IMR-90 (cell line): ENCODE measurements at regions not wholly inside any gene's neighbourhood (a gene's known extent, or its start where the extent isn't known, plus 50 kb on each side); places are given as distances from the start of the nearest gene placed in this dataset.
A peak's percentile ranks its signal among the peaks of the same experiment; 100 is the strongest.

Source experiments
- ATAC-seq: fragments of 200-7000 bp; cut with Tn5 transposase; 2 replicates; pipeline ENCODE4 v1.9.1; 2020; ENCODE audit warnings: low read depth, mild to moderate bottlenecking, moderate library complexity
- BruUV-seq: library from RNA; stranded (reverse); fragments of 400-500 nt; replicated peaks from 2 replicates; lab custom pipeline; 2021; lab: Mats Ljungman, UMichigan
- CTCF ChIA-PET: fragments of 300-600 bp; formaldehyde crosslinking; extraction: SDS; loops from one replicate; lab custom pipeline; 2021; ENCODE audit warnings: antibody characterized with exemption; lab: Yijun Ruan, JAX
- POLR2A ChIA-PET: fragments of 300-600 bp; sonication (Branson Sonifier 250); formaldehyde crosslinking; loops from one replicate; lab custom pipeline; 2022; ENCODE audit warnings: antibody characterized with exemption; ENCODE audit not compliant: unreplicated experiment; lab: Charles Lee
- DNase-seq: peaks from one replicate; pipeline ENCODE4 v3.0.0; 2013
- H2AFZ ChIP-seq: replicated peaks from 2 replicates; pipeline ENCODE3; 2013; ENCODE audit warnings: low read length, mild to moderate bottlenecking; ENCODE audit not compliant: poor library complexity
- H2AK5ac ChIP-seq: 2 replicates; pipeline ENCODE4 v1.6.1; 2013; ENCODE audit warnings: low read depth, low read length, inconsistent platforms
- H2AK9ac ChIP-seq: replicated peaks from 2 replicates; pipeline ENCODE3; 2013; ENCODE audit warnings: mild to moderate bottlenecking, low read depth, low read length, moderate library complexity; ENCODE audit not compliant: poor library complexity
- H2BK120ac ChIP-seq: 2 replicates; pipeline ENCODE4 v1.6.1; 2013; ENCODE audit warnings: low read depth, low read length, inconsistent platforms
- H2BK15ac ChIP-seq: 3 replicates; pipeline ENCODE4 v1.6.1; 2013; ENCODE audit warnings: low read depth, low read length, inconsistent platforms
- H2BK20ac ChIP-seq: 2 replicates; pipeline ENCODE4 v1.6.1; 2013; ENCODE audit warnings: low read depth, mild to moderate bottlenecking, inconsistent platforms, low read length, moderate library complexity
- H2BK5ac ChIP-seq: 2 replicates; pipeline ENCODE4 v1.6.1; 2013; ENCODE audit warnings: mild to moderate bottlenecking, low read depth, low read length, inconsistent platforms; ENCODE audit not compliant: poor library complexity, severe bottlenecking
- H3K14ac ChIP-seq: replicated peaks from 2 replicates; pipeline ENCODE4 v1.6.1; 2013; ENCODE audit warnings: low read depth, low read length, inconsistent platforms
- H3K18ac ChIP-seq: 2 replicates; pipeline ENCODE4 v1.6.1; 2013; ENCODE audit warnings: low read depth, low read length, control low read depth
- H3K23ac ChIP-seq: 2 replicates; pipeline ENCODE4 v1.6.1; 2013; ENCODE audit warnings: low read depth, low read length, inconsistent platforms
- H3K27ac ChIP-seq: 2 replicates; pipeline ENCODE4 v1.5.1; 2013; ENCODE audit warnings: mild to moderate bottlenecking, control low read depth, low read length; ENCODE audit not compliant: insufficient read depth
- H3K27me3 ChIP-seq: 2 replicates; pipeline ENCODE4 v1.6.1; 2013; ENCODE audit warnings: low read length; ENCODE audit not compliant: control insufficient read depth, insufficient read depth
- H3K36me3 ChIP-seq: 2 replicates; pipeline ENCODE4 v1.6.1; 2013; ENCODE audit warnings: low read length, mixed read lengths; ENCODE audit not compliant: control insufficient read depth, insufficient read depth
- H3K4ac ChIP-seq: 2 replicates; pipeline ENCODE4 v1.6.1; 2013; ENCODE audit warnings: low read depth, low read length, inconsistent platforms
- H3K4me1 ChIP-seq: 2 replicates; pipeline ENCODE4 v1.6.1; 2013; ENCODE audit warnings: low read length, mixed read lengths; ENCODE audit not compliant: control insufficient read depth, insufficient read depth
- H3K4me2 ChIP-seq: 2 replicates; pipeline ENCODE4 v1.6.1; 2013; ENCODE audit warnings: low read depth, mild to moderate bottlenecking, control low read depth, low read length, moderate library complexity
- H3K4me3 ChIP-seq: 2 replicates; pipeline ENCODE4 v1.5.1; 2013; ENCODE audit warnings: low read depth, mild to moderate bottlenecking, control low read depth, low read length, moderate library complexity; ENCODE audit not compliant: insufficient read depth
- H3K56ac ChIP-seq: 2 replicates; pipeline ENCODE4 v1.6.1; 2013; ENCODE audit warnings: low read length, inconsistent platforms; ENCODE audit not compliant: insufficient read depth; ENCODE audit errors: extremely low read depth
- H3K79me1 ChIP-seq, 2 experiments: 2 replicates each; pipeline ENCODE4 v1.6.1; 2013; ENCODE audit warnings: low read length in 2 of 2, inconsistent platforms in 1 of 2, low read depth in 1 of 2
- H3K9ac ChIP-seq: 2 replicates; pipeline ENCODE4 v1.6.1; 2013; ENCODE audit warnings: low read depth, low read length, control low read depth
- H3K9me1 ChIP-seq: 2 replicates; pipeline ENCODE4 v1.6.1; 2013; ENCODE audit warnings: low read length, inconsistent platforms; ENCODE audit not compliant: insufficient read depth
- H3K9me3 ChIP-seq: 2 replicates; pipeline ENCODE4 v1.6.1; 2013; ENCODE audit warnings: low read length; ENCODE audit not compliant: control insufficient read depth, insufficient read depth
- H4K20me1 ChIP-seq: 2 replicates; pipeline ENCODE4 v1.6.1; 2013; ENCODE audit warnings: low read length, inconsistent platforms; ENCODE audit not compliant: insufficient read depth
- H4K5ac ChIP-seq: 2 replicates; pipeline ENCODE4 v1.6.1; 2013; ENCODE audit warnings: mild to moderate bottlenecking, low read depth, low read length, control low read depth
- H4K8ac ChIP-seq, 2 experiments: 2 replicates each; pipeline ENCODE4 v1.6.1; 2013; ENCODE audit warnings: low read depth in 2 of 2, low read length in 2 of 2, control low read depth in 1 of 2, inconsistent platforms in 1 of 2
- H4K91ac ChIP-seq: 2 replicates; pipeline ENCODE4 v1.6.1; 2013; ENCODE audit warnings: low read depth, low read length, inconsistent platforms; ENCODE audit not compliant: insufficient read depth
- FOS ChIP-seq: fragments of 150-350 bp; IDR thresholded peaks from 2 replicates; pipeline ENCODE4 v1.6.1; 2016; ENCODE audit warnings: low read depth, low read length
- MAFK ChIP-seq: IDR thresholded peaks from 2 replicates; pipeline ENCODE4 v1.6.1; 2012; ENCODE audit warnings: low read depth, low read length, improper control_type of control experiment
- MXI1 ChIP-seq: IDR thresholded peaks from 2 replicates; pipeline ENCODE4 v1.6.1; 2012; ENCODE audit warnings: low read depth, mild to moderate bottlenecking, low read length, moderate library complexity, borderline replicate concordance
- POLR2A ChIP-seq: IDR thresholded peaks from 2 replicates; pipeline ENCODE4 v1.6.1; 2012; ENCODE audit warnings: mild to moderate bottlenecking, low read depth, low read length
- WGBS, 2 experiments: methylation state at CpG; one replicate each; pipeline versions ENCODE4 v1.1.5 to v1.1.7; 2013; ENCODE audit warnings: missing lambda C conversion rate in 2 of 2; ENCODE audit not compliant: insufficient read length in 1 of 2; ENCODE audit errors: extremely low coverage in 2 of 2; 5-methylcytosine and 5-hydroxymethylcytosine counted together
- dilution Hi-C: fragments of 300-500 bp; cut with HindIII; formaldehyde crosslinking; loops from one replicate; pipeline ENCODE4 v1.14.3; 2018; ENCODE audit warnings: low sequenced_read_pairs; ENCODE audit not compliant: unreplicated experiment
- in situ Hi-C: fragments of 300-500 bp; cut with MboI; formaldehyde crosslinking; loops from 3 replicates; pipeline ENCODE4 v1.14.3; 2019; ENCODE audit warnings: low sequenced_read_pairs, inconsistent platforms, mixed read lengths
- intact Hi-C: fragments of 100-400 bp; cut with micrococcal nuclease; formaldehyde crosslinking; loops from 2 replicates; pipeline ENCODE4 v1.10.0; 2022
- TF ChIP-seq, protein P1 (sequence below): fragments of 150-350 bp; IDR thresholded peaks from 2 replicates; pipeline ENCODE4 v1.6.1; 2017; ENCODE audit warnings: mild to moderate bottlenecking, antibody characterized with exemption, low read length, low read depth

DNA sequence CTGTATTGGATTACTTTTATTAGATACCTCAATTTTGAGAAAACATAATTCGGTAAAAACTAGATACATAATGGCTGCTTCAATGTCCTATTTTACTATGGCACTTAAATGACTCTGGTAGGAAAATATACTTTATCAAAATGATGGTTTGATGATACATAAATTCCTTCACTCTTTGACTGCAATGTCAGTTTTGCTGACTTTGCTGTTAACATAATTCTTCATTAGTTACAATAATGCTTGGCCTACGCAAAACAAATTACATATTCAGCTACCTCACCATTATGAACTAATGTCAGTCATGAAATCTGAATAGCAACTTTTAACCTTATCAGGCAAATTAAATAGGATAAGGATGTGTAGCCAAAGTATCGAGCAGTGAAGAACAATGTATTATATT lies 1364.7 kb downstream of the KCNT2 start:
- dilution Hi-C loops (no loop called here), in situ Hi-C loops (no loop called here), intact Hi-C loops (no loop called here)
- Histone ChIP-seq H4K5ac (no peak overlapping the region), H2BK15ac (no peak overlapping the region), H3K4me2 (no peak overlapping the region), H3K18ac (no peak overlapping the region), H3K9me3 (no peaks in the 10 kb centered on the region), H4K8ac (no peak overlapping the region), H2BK120ac (no peak overlapping the region), H2AK5ac (no peak overlapping the region), H3K27ac (no peak overlapping the region), H3K4me1 (no peaks in the 10 kb centered on the region), H3K36me3 (no peaks in the 10 kb centered on the region), H2AFZ (no peak overlapping the region), H3K23ac (no peak overlapping the region), H3K56ac (no peak overlapping the region), H3K14ac (no peak overlapping the region), H3K4ac (no peak overlapping the region), H4K20me1 (no peaks in the 10 kb centered on the region), H3K79me1 (no peaks in the 10 kb centered on the region), H2BK5ac (no peak overlapping the region), H2BK20ac (no peak overlapping the region), H3K9ac (no peak overlapping the region), H4K91ac (no peak overlapping the region), H3K9me1 (no peaks in the 10 kb centered on the region), H3K27me3 (no peaks in the 10 kb centered on the region), H2AK9ac (no peak overlapping the region), H3K4me3 (no peak overlapping the region)
- TF ChIP-seq FOS (no peak), POLR2A (no peak), MXI1 (no peak), MAFK (peak; percentile 82)
- TF ChIP-seq, protein P1, sequence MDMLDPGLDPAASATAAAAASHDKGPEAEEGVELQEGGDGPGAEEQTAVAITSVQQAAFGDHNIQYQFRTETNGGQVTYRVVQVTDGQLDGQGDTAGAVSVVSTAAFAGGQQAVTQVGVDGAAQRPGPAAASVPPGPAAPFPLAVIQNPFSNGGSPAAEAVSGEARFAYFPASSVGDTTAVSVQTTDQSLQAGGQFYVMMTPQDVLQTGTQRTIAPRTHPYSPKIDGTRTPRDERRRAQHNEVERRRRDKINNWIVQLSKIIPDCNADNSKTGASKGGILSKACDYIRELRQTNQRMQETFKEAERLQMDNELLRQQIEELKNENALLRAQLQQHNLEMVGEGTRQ, result no peak
- POLR2A ChIA-PET, result no interaction called here
- no TSS peak for BruUV-seq
- CTCF ChIA-PET, result no interaction called here
- no peak for ATAC-seq
- no peak for DNase-seq
- no CpG with 5 or more reads among the region's 3 CpGs for WGBS, 2 experiments
